ENCODE measurements at regions not wholly inside any gene's neighbourhood (a gene's known extent, or its start where the extent isn't known, plus 50 kb on each side); places are given as distances from the start of the nearest gene placed in this dataset.
"Not testable (repeated sequence)": the region's sequence is repeated elsewhere in the genome, so short reads cannot be mapped to it uniquely, and the experiment has no call there.

- no peak for DNase-seq
Observed at GRCh38 chr10:31687663-31688482, 240.8 kb downstream of the ARHGAP12 start.

- no peak for DNase-seq
Observed at GRCh38 chr10:31686599-31686998, 242.0 kb downstream of the ARHGAP12 start.

- DNase-seq: no peak
Observed at GRCh38 chr10:31683682-31684081, 244.9 kb downstream of the ARHGAP12 start.

- no peak for DNase-seq
Observed at GRCh38 chr10:31679936-31680335, 248.7 kb downstream of the ARHGAP12 start.

- no peak for DNase-seq
Observed at GRCh38 chr10:31678575-31679516, 249.8 kb downstream of the ARHGAP12 start.

- DNase-seq: peak in 1 of 58 donors; percentile 12
Observed at GRCh38 chr10:31678139-31678536, 250.5 kb downstream of the ARHGAP12 start.

GRCh38 chr10:31677195-31678138 is 251.2 kb downstream of the ARHGAP12 start:
- no peak for DNase-seq

- no peak for DNase-seq
Observed at GRCh38 chr10:31675726-31676125, 252.9 kb downstream of the ARHGAP12 start.

- peak in 39 of 58 donors; percentile 4 to 79 (median 32) for DNase-seq
Observed at GRCh38 chr10:31669357-31669756, 259.3 kb downstream of the ARHGAP12 start.

- no peak for DNase-seq
Observed at GRCh38 chr10:31668326-31668725, 260.3 kb downstream of the ARHGAP12 start.

GRCh38 chr10:31665764-31666279 is 262.8 kb downstream of the ARHGAP12 start:
- DNase-seq: not testable (repeated sequence)

- no peak for DNase-seq
Observed at GRCh38 chr10:31664803-31665202, 263.8 kb downstream of the ARHGAP12 start.

GRCh38 chr10:31664071-31664470 is 264.6 kb downstream of the ARHGAP12 start:
- not testable (repeated sequence) for DNase-seq

GRCh38 chr10:31660300-31660699 is 268.3 kb downstream of the ARHGAP12 start:
- no peak for DNase-seq

- no peak for DNase-seq
Observed at GRCh38 chr10:31659665-31660064, 269.0 kb downstream of the ARHGAP12 start.

GRCh38 chr10:31657434-31657872 is 271.2 kb downstream of the ARHGAP12 start:
- no peak for DNase-seq

GRCh38 chr10:31656851-31657433 is 271.7 kb downstream of the ARHGAP12 start:
- DNase-seq: no peak

GRCh38 chr10:31652038-31652437 is 276.6 kb downstream of the ARHGAP12 start:
- DNase-seq: no peak

GRCh38 chr10:31650010-31650409 is 278.6 kb downstream of the ARHGAP12 start:
- peak in 42 of 58 donors; percentile 2 to 61 (median 20) for DNase-seq

GRCh38 chr10:31648966-31649365 is 279.7 kb downstream of the ARHGAP12 start:
- DNase-seq: no peak

Measured in anterior cingulate cortex (tissue), 58 donors.